ENCODE measurements at regions not wholly inside any gene's neighbourhood (a gene's known extent, or its start where the extent isn't known, plus 50 kb on each side); places are given as distances from the start of the nearest gene placed in this dataset.

GRCh38 chr5:105057001-105057436 is 1494.4 kb upstream of the NUDT12 start:
- no peak for TF ChIP-seq CTCF (IDR thresholded peaks at IDR 0.05; ENCODE audit: poor library complexity)
- TF ChIP-seq EZH2 (IDR thresholded peaks at IDR 0.05; ENCODE audit: borderline replicate concordance), result no peak
- TF ChIP-seq EZH2phosphoT487 (IDR thresholded peaks at IDR 0.05; ENCODE audit: low read depth, severe bottlenecking, unreplicated experiment), result no peak
